ENCODE measurements at regions not wholly inside any gene's neighbourhood (a gene's known extent, or its start where the extent isn't known, plus 50 kb on each side); places are given as distances from the start of the nearest gene placed in this dataset.
A peak's percentile ranks its signal among the peaks of the same experiment; 100 is the strongest.

DNA sequence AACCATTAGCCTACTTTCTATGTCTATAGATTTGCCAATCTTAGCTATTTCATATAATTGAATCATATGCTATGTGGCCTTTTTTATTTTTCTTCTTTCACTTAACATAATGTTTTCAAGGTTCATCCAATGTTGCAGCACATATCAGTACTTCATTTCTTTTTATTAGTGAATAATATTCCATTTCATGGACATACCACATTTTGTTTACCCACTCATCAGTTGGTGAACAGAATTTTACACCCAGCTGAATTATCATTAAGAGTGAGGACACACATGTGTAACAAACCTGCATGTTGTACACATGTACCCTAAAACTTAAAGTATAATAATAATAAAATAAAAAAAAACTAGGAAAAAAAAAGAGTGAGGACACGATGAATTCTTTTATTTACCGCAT, 81.7 kb upstream of the C3orf80 start:
- WGBS, 4 donors, result 94 to 97% (median 96%) methylated on average over 2 of the region's 2 CpGs

DNA sequence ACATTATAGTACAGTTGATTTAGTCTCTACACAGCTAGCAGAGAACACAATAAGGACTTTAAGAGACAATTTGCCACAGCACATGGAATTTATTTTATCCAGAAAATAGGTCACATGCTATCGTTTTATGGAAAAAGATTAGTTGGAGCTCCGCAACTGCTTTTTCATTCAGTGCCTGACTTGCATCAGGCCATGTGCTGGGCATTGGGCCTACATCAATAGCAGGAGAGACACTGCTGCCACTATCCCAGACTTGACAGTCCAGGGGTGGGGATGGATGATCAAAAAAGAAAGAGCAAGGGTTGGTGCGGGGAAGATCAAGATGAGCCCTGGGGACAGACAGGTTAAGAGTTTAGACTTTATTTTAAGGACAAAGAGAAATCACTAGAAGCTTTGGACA, 75.2 kb upstream of the C3orf80 start:
- Histone ChIP-seq H3K36me3 (no peaks in the 10 kb centered on the region), H3K4me3 (no peak overlapping the region), H3K9me3 (no peaks in the 10 kb centered on the region), H3K27me3 (no peaks in the 10 kb centered on the region), H3K27ac (peak overlapping the region in 2 of 12 donors; percentile 12 to 43), H3K4me1 (peaks cover 0 to 6% (median 0%) of the 10 kb centered on the region in 12 donors)
- TF ChIP-seq, protein P1, sequence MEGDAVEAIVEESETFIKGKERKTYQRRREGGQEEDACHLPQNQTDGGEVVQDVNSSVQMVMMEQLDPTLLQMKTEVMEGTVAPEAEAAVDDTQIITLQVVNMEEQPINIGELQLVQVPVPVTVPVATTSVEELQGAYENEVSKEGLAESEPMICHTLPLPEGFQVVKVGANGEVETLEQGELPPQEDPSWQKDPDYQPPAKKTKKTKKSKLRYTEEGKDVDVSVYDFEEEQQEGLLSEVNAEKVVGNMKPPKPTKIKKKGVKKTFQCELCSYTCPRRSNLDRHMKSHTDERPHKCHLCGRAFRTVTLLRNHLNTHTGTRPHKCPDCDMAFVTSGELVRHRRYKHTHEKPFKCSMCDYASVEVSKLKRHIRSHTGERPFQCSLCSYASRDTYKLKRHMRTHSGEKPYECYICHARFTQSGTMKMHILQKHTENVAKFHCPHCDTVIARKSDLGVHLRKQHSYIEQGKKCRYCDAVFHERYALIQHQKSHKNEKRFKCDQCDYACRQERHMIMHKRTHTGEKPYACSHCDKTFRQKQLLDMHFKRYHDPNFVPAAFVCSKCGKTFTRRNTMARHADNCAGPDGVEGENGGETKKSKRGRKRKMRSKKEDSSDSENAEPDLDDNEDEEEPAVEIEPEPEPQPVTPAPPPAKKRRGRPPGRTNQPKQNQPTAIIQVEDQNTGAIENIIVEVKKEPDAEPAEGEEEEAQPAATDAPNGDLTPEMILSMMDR (IDR thresholded peaks at IDR 0.05), result no peak
- no peak for TF ChIP-seq POLR2A (IDR thresholded peaks at IDR 0.05)
- ATAC-seq, result peak in 3 of 4 donors; percentile 44 to 86 (median 51)
- DNase-seq, result no peak
- intact Hi-C loops (cut with DNase I), result loop anchor here in 1 of 10 donors (10.0 kb wide), 1 partner anchor 115 kb away; no protein-coding TSS in a partner anchor
- 61 to 87% (median 73%) methylated on average over 3 of the region's 3 CpGs for WGBS, 4 donors

More for the DNA sequence above, 81.7 kb upstream of the C3orf80 start:
- Histone ChIP-seq H3K36me3 (no peaks in the 10 kb centered on the region), H3K27ac (no peak overlapping the region), H3K27me3 (no peaks in the 10 kb centered on the region), H3K4me3 (no peak overlapping the region), H3K9me3 (peaks cover 0 to 13% (median 5%) of the 10 kb centered on the region in 12 donors), H3K4me1 (no peaks in the 10 kb centered on the region)
- intact Hi-C loops (cut with DNase I), result no loop called here
- DNase-seq (no peak), ATAC-seq (no peak)
- TF ChIP-seq, protein P1 (IDR thresholded peaks at IDR 0.05), result no peak
- TF ChIP-seq POLR2A (IDR thresholded peaks at IDR 0.05), result no peak

DNA sequence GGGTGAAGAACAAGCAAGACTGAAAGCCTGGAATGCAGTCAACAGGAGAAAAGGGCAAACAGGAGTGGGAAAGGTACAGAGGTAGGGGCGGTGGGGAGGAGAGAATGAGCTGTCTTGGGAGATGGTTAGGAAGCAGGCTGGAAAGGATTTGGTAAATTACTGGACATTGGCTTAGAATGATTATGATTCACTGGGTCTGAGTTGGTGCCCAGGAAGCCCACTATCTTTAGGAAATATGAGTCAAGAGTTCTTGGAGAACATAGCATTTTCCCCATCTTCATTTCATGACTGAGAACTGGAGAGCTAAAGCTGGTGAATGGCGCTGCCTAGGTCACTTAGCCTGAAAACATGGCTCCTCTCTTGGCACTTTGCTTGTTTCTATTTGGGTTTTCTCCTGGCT, 74.7 kb upstream of the C3orf80 start:
- ATAC-seq (peak in 3 of 4 donors; percentile 39 to 89 (median 73)), DNase-seq (no peak)
- 68 to 91% (median 85%) methylated on average over 2 of the region's 2 CpGs for WGBS, 4 donors
- Histone ChIP-seq H3K27ac (peak overlapping the region in 1 of 12 donors; percentile 43), H3K4me3 (no peak overlapping the region), H3K36me3 (no peaks in the 10 kb centered on the region), H3K4me1 (peaks cover 0 to 6% (median 0%) of the 10 kb centered on the region in 12 donors), H3K27me3 (no peaks in the 10 kb centered on the region), H3K9me3 (no peaks in the 10 kb centered on the region)
- intact Hi-C loops (cut with DNase I), result loop anchor here in 1 of 10 donors (10.0 kb wide), 1 partner anchor 116 kb away; no protein-coding TSS in a partner anchor
- TF ChIP-seq, protein P1 (IDR thresholded peaks at IDR 0.05), result no peak
- TF ChIP-seq POLR2A (IDR thresholded peaks at IDR 0.05), result no peak

DNA sequence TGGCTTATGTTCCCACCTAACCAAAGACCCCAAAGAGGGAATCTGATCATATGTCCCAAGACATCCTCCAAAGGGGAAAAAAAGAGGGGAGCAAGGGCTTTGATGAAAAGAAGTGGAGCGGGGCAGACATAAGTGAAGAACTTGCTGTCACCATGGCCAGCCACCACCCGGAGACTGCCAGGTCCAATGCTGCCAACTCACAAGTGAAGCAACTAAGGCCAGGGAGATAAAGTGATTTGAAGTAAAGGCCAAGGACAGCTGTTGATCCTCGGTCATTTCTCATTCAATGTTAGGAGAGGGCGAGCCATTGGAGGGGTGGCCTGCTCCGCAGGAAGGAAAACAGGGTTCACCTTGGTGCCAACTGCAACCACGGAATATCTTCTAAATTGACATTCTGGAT, 72.6 kb upstream of the C3orf80 start:
- intact Hi-C loops (cut with DNase I), result loop anchor here in 1 of 10 donors (10.0 kb wide), 1 partner anchor 118 kb away; no protein-coding TSS in a partner anchor
- TF ChIP-seq, protein P1 (IDR thresholded peaks at IDR 0.05), result no peak
- no peak for TF ChIP-seq POLR2A (IDR thresholded peaks at IDR 0.05)
- no peaks in the 10 kb centered on the region for H3K27me3 ChIP-seq
- peaks cover 0 to 6% (median 0%) of the 10 kb centered on the region in 12 donors for H3K4me1 ChIP-seq
- H3K9me3 ChIP-seq, result no peaks in the 10 kb centered on the region
- peak in 1 of 4 donors; percentile 51 for ATAC-seq
- WGBS, 4 donors, result 72 to 92% (median 83%) methylated on average over 6 of the region's 6 CpGs
- H3K36me3 ChIP-seq, result no peaks in the 10 kb centered on the region
- no peak overlapping the region for H3K27ac ChIP-seq
- no peak for DNase-seq
- H3K4me3 ChIP-seq, result no peak overlapping the region
